ENCODE measurements at regions not wholly inside any gene's neighbourhood (a gene's known extent, or its start where the extent isn't known, plus 50 kb on each side); places are given as distances from the start of the nearest gene placed in this dataset.
"Not testable (repeated sequence)": the region's sequence is repeated elsewhere in the genome, so short reads cannot be mapped to it uniquely, and the experiment has no call there.

DNA sequence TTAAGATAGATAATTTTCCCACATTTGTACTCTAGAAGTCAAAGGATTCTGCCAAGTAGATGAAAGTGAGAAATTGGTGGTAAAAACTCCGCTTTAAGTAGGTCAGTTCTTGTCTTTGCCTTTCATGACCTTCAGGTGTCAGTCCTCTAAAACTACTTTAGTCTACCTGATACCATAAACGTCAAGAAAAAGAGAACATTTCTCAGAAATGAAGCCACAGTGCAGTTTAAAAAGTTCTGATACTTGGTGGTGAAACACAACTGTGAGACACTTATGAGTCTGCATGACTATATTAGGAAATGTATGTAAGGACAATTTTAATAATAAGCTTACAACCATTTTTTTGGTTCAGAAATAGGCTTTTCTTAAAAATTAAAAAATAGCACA lies 583.3 kb downstream of the SATB2 start:
- no peak for DNase-seq (ENCODE audit: insufficient read length, low spot score)
- TF ChIP-seq POLR2AphosphoS5 (IDR thresholded peaks at IDR 0.05; ENCODE audit: low read depth, low read length) (no peak), PAX5 (IDR thresholded peaks at IDR 0.05; ENCODE audit: insufficient read depth, low read length, severe bottlenecking) (no peak), TAF1 (IDR thresholded peaks at IDR 0.05; ENCODE audit: low read depth, low read length) (no peak)
- FAIRE-seq = no peak

DNA sequence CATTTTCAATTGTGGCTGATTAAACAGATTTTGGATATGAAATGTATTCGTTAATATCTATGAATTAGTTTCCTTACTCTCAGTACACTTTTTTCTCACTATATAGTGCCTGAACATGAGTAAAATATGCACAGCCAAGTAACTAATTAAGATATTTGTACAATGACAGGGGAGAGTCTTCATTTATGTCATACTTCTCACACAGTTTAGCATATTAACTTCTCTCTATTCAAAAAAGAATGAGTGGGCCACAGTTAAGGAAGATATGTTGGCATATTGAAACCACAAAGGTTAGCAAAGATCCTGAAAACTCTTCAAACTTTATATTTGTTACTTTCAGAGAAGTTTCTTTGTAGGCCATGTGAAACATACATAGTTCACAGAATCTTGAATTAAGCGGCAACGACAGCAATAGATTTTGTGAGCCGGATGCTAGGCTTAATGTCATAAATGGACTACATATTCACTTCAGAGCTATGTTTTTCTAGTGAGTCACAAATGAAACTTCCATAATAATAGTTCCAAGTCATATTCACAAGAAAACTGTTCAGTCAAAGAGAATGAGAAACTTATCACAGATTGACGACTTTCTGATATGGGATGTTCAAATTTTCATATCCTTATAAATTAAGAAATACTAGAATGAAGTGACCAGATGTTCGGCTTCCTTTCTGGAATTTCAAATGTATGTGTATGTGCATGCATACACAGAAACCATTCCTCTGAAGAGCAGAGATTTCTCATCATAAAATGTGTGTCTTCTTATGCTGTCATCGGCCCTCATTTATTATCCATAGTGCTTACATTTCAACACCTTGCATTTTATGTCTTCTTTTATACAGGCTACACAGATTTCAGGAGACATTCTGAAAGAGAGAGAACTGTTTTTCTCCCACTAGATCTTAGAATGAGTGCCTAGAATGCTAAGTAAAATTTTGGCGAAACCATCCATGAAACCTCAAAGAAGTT lies 584.0 kb downstream of the SATB2 start:
- FAIRE-seq = no peak
- TF ChIP-seq TAF1 (IDR thresholded peaks at IDR 0.05; ENCODE audit: low read depth, low read length) = no peak
- TF ChIP-seq POU2F2 (IDR thresholded peaks at IDR 0.05; ENCODE audit: low read depth, low read length) = no peak
- TF ChIP-seq SPI1 (IDR thresholded peaks at IDR 0.05; ENCODE audit: low read depth, low read length) = no peak
- TF ChIP-seq PAX5 (IDR thresholded peaks at IDR 0.05; ENCODE audit: insufficient read depth, low read length, severe bottlenecking) = no peak
- TF ChIP-seq POLR2AphosphoS5 (IDR thresholded peaks at IDR 0.05; ENCODE audit: low read depth, low read length) = no peak
- no peak for TF ChIP-seq POLR2A (IDR thresholded peaks at IDR 0.05; ENCODE audit: low read depth, low read length)

DNA sequence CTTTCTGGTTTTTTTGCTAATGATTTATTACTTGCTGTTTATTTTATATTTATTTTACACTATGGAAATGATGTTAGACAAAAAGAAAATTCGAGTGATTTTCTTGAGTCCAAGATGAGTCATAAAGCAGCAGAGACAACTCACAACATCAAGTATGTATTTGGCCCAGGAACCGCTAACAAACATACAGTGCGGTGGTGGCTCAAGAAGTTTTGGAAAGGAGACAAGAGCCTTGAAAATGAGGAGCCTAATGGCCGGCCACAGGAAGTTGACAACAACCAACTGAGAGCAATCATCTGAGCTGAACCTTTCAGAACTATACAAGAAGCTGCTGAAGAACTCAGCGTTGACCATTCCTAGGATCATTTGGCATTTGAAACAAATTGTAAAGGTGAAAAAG lies 594.1 kb downstream of the SATB2 start:
- FAIRE-seq (no peak), DNase-seq (ENCODE audit: insufficient read length, low spot score) (no peak)
- TF ChIP-seq TAF1 (IDR thresholded peaks at IDR 0.05; ENCODE audit: low read depth, low read length) = no peak
- no peak for TF ChIP-seq SPI1 (IDR thresholded peaks at IDR 0.05; ENCODE audit: low read depth, low read length)
- no peak for TF ChIP-seq PAX5 (IDR thresholded peaks at IDR 0.05; ENCODE audit: insufficient read depth, low read length, severe bottlenecking)
- no peak for TF ChIP-seq POU2F2 (IDR thresholded peaks at IDR 0.05; ENCODE audit: low read depth, low read length)
- TF ChIP-seq POLR2AphosphoS5 (IDR thresholded peaks at IDR 0.05; ENCODE audit: low read depth, low read length) = no peak
- no peak for TF ChIP-seq POLR2A (IDR thresholded peaks at IDR 0.05; ENCODE audit: low read depth, low read length)

More for the DNA sequence above, 584.0 kb downstream of the SATB2 start:
- DNase-seq (ENCODE audit: insufficient read length, low spot score) = no peak

DNA sequence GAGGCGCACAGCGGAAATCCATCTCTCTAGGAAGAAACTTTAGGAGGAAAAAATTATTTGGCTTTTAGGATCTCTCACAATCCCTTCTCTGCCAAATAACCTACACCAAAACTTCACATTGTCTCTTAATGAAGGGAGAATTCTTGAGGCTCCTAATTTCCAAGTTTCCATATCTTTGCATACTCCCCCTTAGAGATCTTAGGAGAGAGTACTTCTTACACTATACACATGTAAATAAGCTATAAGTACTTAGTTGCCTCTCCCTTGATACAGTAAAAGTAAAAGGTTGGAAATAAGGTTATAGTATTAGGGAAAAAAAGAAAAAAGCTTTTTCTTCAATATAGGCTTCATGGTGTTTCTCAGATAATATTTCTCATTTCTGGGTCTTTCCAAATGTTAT lies 596.7 kb downstream of the SATB2 start:
- DNase-seq (ENCODE audit: insufficient read length, low spot score) (no peak), FAIRE-seq (no peak)
- TF ChIP-seq PAX5 (IDR thresholded peaks at IDR 0.05; ENCODE audit: insufficient read depth, low read length, severe bottlenecking) (no peak), POLR2A (IDR thresholded peaks at IDR 0.05; ENCODE audit: low read depth, low read length) (no peak), POU2F2 (IDR thresholded peaks at IDR 0.05; ENCODE audit: low read depth, low read length) (no peak)

DNA sequence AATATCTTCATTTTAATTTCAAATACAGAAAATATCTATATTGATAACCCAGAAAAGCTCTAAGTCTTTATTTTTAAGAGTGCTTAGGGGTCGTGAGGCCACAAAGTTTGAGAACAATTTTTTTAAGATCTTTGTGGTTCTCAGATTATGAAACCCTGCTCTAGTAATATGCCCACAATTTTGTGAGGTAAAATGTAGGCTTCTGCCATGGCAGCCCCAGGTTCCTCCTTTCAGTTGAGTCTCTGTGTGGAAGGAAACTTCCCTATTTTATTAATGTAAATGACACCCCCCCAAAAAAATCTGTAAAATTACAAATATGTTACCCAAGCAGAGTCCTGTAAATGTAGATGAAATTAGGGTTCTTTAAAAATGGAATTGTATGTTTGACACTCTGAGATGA lies 600.5 kb downstream of the SATB2 start:
- DNase-seq (ENCODE audit: insufficient read length, low spot score) = no peak
- no peak for FAIRE-seq
- TF ChIP-seq TAF1 (IDR thresholded peaks at IDR 0.05; ENCODE audit: low read depth, low read length) (no peak), POLR2A (IDR thresholded peaks at IDR 0.05; ENCODE audit: low read depth, low read length) (no peak), POU2F2 (IDR thresholded peaks at IDR 0.05; ENCODE audit: low read depth, low read length) (no peak), POLR2AphosphoS5 (IDR thresholded peaks at IDR 0.05; ENCODE audit: low read depth, low read length) (no peak), SPI1 (IDR thresholded peaks at IDR 0.05; ENCODE audit: low read depth, low read length) (no peak), PAX5 (IDR thresholded peaks at IDR 0.05; ENCODE audit: insufficient read depth, low read length, severe bottlenecking) (no peak)

DNA sequence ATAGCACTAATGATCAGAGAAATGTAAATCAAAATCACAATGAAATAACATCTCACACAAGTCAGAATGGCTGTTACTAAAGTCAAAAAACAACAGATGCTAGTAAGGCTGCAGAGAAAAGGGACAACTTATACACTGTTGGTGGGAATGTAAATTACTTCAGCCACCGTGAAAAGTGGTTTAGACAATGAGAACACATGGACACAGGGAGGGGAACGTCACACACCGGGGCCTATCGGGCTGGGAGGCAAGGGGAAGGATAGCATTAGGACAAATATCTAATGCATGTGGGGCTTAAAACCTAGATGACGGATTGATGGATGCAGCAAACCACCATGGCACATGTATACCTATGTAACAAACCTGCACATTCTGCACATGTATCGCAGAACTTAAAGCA lies 602.0 kb downstream of the SATB2 start:
- FAIRE-seq; DNase-seq (ENCODE audit: insufficient read length, low spot score): not testable (repeated sequence)

DNA sequence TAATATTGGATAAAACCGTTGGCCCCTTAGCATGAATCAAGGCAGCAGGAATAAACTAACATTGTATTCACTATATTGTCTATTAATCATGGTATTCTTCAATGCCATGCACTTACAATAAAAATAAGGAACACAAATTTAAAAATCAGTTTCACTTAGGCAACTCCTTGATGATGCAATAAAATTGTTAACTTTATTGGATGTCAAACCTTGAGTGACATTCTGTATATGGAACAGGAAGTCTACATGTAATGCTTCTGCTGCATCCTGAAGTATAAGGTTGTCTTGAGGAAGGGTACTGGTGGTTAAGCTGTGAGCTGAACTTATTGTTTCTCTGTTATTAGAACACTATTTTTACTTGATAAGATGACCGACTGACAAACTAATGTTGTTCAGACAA lies 605.5 kb downstream of the SATB2 start:
- no peak for FAIRE-seq
- TF ChIP-seq POLR2A (IDR thresholded peaks at IDR 0.05; ENCODE audit: low read depth, low read length) (no peak), TAF1 (IDR thresholded peaks at IDR 0.05; ENCODE audit: low read depth, low read length) (no peak), POLR2AphosphoS5 (IDR thresholded peaks at IDR 0.05; ENCODE audit: low read depth, low read length) (no peak), POU2F2 (IDR thresholded peaks at IDR 0.05; ENCODE audit: low read depth, low read length) (no peak), SPI1 (IDR thresholded peaks at IDR 0.05; ENCODE audit: low read depth, low read length) (no peak), PAX5 (IDR thresholded peaks at IDR 0.05; ENCODE audit: insufficient read depth, low read length, severe bottlenecking) (no peak)
- DNase-seq (ENCODE audit: insufficient read length, low spot score) = no peak

DNA sequence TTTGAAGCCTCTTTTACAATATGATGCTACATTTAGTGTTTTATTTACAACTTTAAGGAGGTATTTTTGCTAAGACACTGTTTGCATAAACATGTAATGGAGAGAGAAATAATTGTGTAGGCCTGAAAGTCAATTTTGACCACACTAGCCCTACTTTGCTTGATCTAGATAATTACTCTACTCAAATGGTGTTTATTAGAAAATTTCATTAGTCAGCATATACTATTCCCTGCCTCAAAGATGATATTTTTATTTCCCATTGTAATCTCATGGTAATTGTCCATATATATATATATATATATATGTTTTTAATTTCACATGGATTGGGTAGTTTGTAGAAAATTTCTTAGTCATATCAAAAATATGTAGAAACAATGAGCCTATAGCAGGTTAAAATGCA lies 632.2 kb downstream of the SATB2 start:
- DNase-seq (ENCODE audit: insufficient read length, low spot score) (no peak), FAIRE-seq (no peak)
- no peak for TF ChIP-seq POLR2AphosphoS5 (IDR thresholded peaks at IDR 0.05; ENCODE audit: low read depth, low read length)
- no peak for TF ChIP-seq SPI1 (IDR thresholded peaks at IDR 0.05; ENCODE audit: low read depth, low read length)
- no peak for TF ChIP-seq POLR2A (IDR thresholded peaks at IDR 0.05; ENCODE audit: low read depth, low read length)
- no peak for TF ChIP-seq TAF1 (IDR thresholded peaks at IDR 0.05; ENCODE audit: low read depth, low read length)
- no peak for TF ChIP-seq POU2F2 (IDR thresholded peaks at IDR 0.05; ENCODE audit: low read depth, low read length)
- TF ChIP-seq PAX5 (IDR thresholded peaks at IDR 0.05; ENCODE audit: insufficient read depth, low read length, severe bottlenecking) = no peak

DNA sequence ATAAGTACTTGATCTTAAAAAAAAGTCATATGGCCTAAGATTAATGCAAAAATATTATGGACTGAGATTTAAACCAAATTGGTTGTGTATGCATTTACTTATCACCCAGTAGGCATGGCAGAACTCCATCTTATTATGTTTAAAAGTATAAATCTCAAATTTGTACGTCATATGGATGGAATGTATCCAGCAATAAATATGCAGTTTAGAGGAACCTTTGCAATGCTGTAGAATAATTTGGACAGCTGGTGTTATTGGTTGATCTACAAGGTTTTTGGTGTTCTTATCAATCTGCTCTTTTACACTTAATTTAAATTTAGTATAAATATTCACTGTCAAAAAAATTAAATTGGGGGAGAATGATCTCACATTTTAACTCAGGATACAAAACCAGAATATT lies 640.2 kb downstream of the SATB2 start:
- FAIRE-seq (no peak), DNase-seq (ENCODE audit: insufficient read length, low spot score) (no peak)
- TF ChIP-seq PAX5 (IDR thresholded peaks at IDR 0.05; ENCODE audit: insufficient read depth, low read length, severe bottlenecking) (no peak), POU2F2 (IDR thresholded peaks at IDR 0.05; ENCODE audit: low read depth, low read length) (no peak), TAF1 (IDR thresholded peaks at IDR 0.05; ENCODE audit: low read depth, low read length) (no peak), POLR2AphosphoS5 (IDR thresholded peaks at IDR 0.05; ENCODE audit: low read depth, low read length) (no peak), POLR2A (IDR thresholded peaks at IDR 0.05; ENCODE audit: low read depth, low read length) (no peak), SPI1 (IDR thresholded peaks at IDR 0.05; ENCODE audit: low read depth, low read length) (no peak)

DNA sequence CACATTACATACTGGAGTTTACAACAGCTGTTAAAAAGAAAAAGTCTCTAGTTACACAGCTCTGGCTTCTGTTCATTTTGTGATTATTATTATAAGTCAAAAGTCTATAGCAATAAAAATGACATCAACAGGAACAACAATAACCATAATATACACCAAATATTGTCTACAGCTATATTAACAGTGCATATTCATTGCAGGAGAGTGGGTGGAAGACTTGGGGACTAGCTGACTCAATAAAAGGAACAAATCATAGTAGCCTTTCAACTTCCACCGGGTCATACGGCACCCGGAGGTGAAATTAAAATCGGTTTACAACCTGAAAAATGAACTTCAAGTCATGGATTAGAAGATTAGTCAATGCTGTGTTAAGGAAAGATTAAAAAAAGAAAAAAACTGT lies 642.1 kb downstream of the SATB2 start:
- TF ChIP-seq SPI1 (IDR thresholded peaks at IDR 0.05; ENCODE audit: low read depth, low read length) (no peak), POU2F2 (IDR thresholded peaks at IDR 0.05; ENCODE audit: low read depth, low read length) (no peak), TAF1 (IDR thresholded peaks at IDR 0.05; ENCODE audit: low read depth, low read length) (no peak), POLR2AphosphoS5 (IDR thresholded peaks at IDR 0.05; ENCODE audit: low read depth, low read length) (no peak), POLR2A (IDR thresholded peaks at IDR 0.05; ENCODE audit: low read depth, low read length) (no peak), PAX5 (IDR thresholded peaks at IDR 0.05; ENCODE audit: insufficient read depth, low read length, severe bottlenecking) (no peak)
- DNase-seq (ENCODE audit: insufficient read length, low spot score) = no peak
- FAIRE-seq = no peak

Measured in GM12891 (cell line).